ENCODE measurements at regions not wholly inside any gene's neighbourhood (a gene's known extent, or its start where the extent isn't known, plus 50 kb on each side); places are given as distances from the start of the nearest gene placed in this dataset.

DNA sequence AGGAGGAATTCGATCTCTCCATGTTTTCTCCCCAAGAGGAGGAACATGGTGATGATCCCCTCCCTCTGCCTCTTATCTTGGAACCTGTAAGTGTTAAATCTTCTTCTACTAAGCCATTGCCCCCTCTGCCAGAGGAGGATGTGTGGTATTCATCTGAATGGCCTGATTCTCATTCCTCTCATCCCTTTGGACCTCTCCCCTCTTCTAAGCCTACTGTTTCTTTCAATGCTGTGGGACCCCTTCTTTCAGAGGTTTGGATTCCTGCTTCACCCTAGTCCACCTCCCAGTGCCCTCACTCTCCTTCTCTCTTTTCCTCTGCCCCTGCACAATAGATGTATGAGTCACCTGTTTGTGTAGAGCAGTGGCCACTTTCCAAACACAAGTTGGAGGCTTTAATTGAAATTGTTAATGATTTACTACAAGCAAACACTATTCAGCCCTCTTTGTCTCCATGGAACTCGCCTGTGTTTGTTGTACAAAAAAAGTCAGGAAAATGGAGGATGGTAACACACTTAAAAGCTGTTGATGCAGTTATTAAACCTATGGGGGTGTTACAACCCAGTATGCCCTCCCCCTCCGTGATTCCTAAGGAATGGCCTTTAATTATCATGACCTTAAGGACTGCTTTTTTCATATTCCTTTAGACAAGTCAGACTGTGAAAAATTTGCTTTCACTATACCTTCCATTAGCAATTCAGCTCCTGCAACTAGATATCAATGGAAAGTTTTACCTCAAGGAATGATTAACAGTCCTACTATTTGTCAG, 192.1 kb upstream of the ALG10B start:
- TF ChIP-seq, protein P1, sequence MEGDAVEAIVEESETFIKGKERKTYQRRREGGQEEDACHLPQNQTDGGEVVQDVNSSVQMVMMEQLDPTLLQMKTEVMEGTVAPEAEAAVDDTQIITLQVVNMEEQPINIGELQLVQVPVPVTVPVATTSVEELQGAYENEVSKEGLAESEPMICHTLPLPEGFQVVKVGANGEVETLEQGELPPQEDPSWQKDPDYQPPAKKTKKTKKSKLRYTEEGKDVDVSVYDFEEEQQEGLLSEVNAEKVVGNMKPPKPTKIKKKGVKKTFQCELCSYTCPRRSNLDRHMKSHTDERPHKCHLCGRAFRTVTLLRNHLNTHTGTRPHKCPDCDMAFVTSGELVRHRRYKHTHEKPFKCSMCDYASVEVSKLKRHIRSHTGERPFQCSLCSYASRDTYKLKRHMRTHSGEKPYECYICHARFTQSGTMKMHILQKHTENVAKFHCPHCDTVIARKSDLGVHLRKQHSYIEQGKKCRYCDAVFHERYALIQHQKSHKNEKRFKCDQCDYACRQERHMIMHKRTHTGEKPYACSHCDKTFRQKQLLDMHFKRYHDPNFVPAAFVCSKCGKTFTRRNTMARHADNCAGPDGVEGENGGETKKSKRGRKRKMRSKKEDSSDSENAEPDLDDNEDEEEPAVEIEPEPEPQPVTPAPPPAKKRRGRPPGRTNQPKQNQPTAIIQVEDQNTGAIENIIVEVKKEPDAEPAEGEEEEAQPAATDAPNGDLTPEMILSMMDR (IDR thresholded peaks at IDR 0.05): no peak
- TF ChIP-seq EZH2 (IDR thresholded peaks at IDR 0.05): no peak
